IMR-90 (cell line): ENCODE measurements at regions not wholly inside any gene's neighbourhood (a gene's known extent, or its start where the extent isn't known, plus 50 kb on each side); places are given as distances from the start of the nearest gene placed in this dataset.

Source experiments
- BHLHE40 ChIP-seq: fragments of 150-350 bp; IDR thresholded peaks from 2 replicates; pipeline ENCODE4 v1.6.1; 2016; ENCODE audit warnings: mild to moderate bottlenecking, low read depth, low read length
- CEBPB ChIP-seq: IDR thresholded peaks from 2 replicates; pipeline ENCODE4 v1.6.1; 2012; ENCODE audit warnings: low read depth, low read length, improper control_type of control experiment
- ELK1 ChIP-seq: fragments of 150-350 bp; IDR thresholded peaks from 2 replicates; pipeline ENCODE4 v1.6.1; 2016; ENCODE audit warnings: low read depth, mild to moderate bottlenecking, low read length, moderate library complexity, borderline replicate concordance
- FOS ChIP-seq: fragments of 150-350 bp; IDR thresholded peaks from 2 replicates; pipeline ENCODE4 v1.6.1; 2016; ENCODE audit warnings: low read depth, low read length
- MAFK ChIP-seq: IDR thresholded peaks from 2 replicates; pipeline ENCODE4 v1.6.1; 2012; ENCODE audit warnings: low read depth, low read length, improper control_type of control experiment
- MAZ ChIP-seq: IDR thresholded peaks from 2 replicates; pipeline ENCODE4 v1.6.1; 2012; ENCODE audit warnings: low read depth, mild to moderate bottlenecking, low read length, improper control_type of control experiment, moderate library complexity, borderline replicate concordance
- MXI1 ChIP-seq: IDR thresholded peaks from 2 replicates; pipeline ENCODE4 v1.6.1; 2012; ENCODE audit warnings: low read depth, mild to moderate bottlenecking, low read length, moderate library complexity, borderline replicate concordance
- POLR2A ChIP-seq: IDR thresholded peaks from 2 replicates; pipeline ENCODE4 v1.6.1; 2012; ENCODE audit warnings: mild to moderate bottlenecking, low read depth, low read length
- RAD21 ChIP-seq: IDR thresholded peaks from 2 replicates; pipeline ENCODE4 v1.6.1; 2012; ENCODE audit warnings: low read length, improper control_type of control experiment
- SMC3 ChIP-seq: fragments of 150-350 bp; IDR thresholded peaks from 2 replicates; pipeline ENCODE4 v1.6.1; 2016; ENCODE audit warnings: low read depth, mild to moderate bottlenecking, antibody characterized with exemption, low read length, moderate library complexity
- USF2 ChIP-seq: fragments of 150-350 bp; IDR thresholded peaks from 2 replicates; pipeline ENCODE4 v1.6.1; 2017; ENCODE audit warnings: mild to moderate bottlenecking, antibody characterized with exemption, low read length, low read depth
- TF ChIP-seq, protein P1 (sequence below): conservative IDR thresholded peaks from 2 replicates; pipeline ENCODE4 v1.5.1; 2012; ENCODE audit warnings: mild to moderate bottlenecking, low read depth, low read length, improper control_type of control experiment

DNA sequence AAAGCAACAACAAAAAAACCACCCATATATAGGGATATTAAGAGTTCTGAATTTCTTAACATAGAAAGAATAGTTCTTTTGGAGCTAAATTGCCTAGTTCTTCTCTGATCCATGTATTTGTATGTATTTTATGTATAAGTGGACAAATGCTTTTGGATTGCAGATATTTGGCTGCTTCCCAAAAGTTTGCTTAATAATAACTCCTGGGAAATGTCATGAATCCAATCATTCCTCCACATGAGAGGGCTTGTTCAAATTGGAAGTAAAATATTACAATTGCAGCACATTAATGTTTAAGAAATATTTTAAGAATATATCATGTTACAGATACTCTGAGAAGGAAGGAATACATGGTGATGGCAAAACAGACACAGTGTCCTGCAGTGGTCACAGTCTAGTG lies 71.5 kb upstream of the PAGE3 start:
- TF ChIP-seq BHLHE40 (no peak), POLR2A (no peak), MXI1 (no peak), FOS (no peak), SMC3 (no peak), ELK1 (no peak), MAFK (no peak), USF2 (no peak), RAD21 (no peak), MAZ (no peak), CEBPB (no peak)
- TF ChIP-seq, protein P1, sequence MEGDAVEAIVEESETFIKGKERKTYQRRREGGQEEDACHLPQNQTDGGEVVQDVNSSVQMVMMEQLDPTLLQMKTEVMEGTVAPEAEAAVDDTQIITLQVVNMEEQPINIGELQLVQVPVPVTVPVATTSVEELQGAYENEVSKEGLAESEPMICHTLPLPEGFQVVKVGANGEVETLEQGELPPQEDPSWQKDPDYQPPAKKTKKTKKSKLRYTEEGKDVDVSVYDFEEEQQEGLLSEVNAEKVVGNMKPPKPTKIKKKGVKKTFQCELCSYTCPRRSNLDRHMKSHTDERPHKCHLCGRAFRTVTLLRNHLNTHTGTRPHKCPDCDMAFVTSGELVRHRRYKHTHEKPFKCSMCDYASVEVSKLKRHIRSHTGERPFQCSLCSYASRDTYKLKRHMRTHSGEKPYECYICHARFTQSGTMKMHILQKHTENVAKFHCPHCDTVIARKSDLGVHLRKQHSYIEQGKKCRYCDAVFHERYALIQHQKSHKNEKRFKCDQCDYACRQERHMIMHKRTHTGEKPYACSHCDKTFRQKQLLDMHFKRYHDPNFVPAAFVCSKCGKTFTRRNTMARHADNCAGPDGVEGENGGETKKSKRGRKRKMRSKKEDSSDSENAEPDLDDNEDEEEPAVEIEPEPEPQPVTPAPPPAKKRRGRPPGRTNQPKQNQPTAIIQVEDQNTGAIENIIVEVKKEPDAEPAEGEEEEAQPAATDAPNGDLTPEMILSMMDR, result no peak
